Left lung (tissue), 4 donors: ENCODE measurements at regions not wholly inside any gene's neighbourhood (a gene's known extent, or its start where the extent isn't known, plus 50 kb on each side); places are given as distances from the start of the nearest gene placed in this dataset.

Source experiments
- ATAC-seq: fragments of 200-7000 bp; cut with Tn5 transposase; one replicate; pipeline ENCODE4 v1.9.1; 2020; ENCODE audit warnings: moderate library complexity
- DNase-seq, 4 donors: peaks; one replicate each; pipeline ENCODE4 v3.0.0-alpha.2; 2013 to 2020
- H3K27ac ChIP-seq, 2 donors: fragments of 200-600 bp; sonication (generic) in 1 of 2; one replicate each; pipeline versions ENCODE4 v1.5.0 to v1.8.0; 2020 to 2021
- H3K27me3 ChIP-seq, 2 donors: fragments of 200-600 bp; sonication (generic) in 1 of 2; one replicate each; pipeline versions ENCODE4 v1.5.0 to v1.8.0; 2020 to 2021
- H3K36me3 ChIP-seq, 2 donors: fragments of 200-600 bp; sonication (generic) in 1 of 2; one replicate each; pipeline versions ENCODE4 v1.5.0 to v1.8.0; 2020 to 2021
- H3K4me1 ChIP-seq, 2 donors: fragments of 200-600 bp; one replicate each; pipeline ENCODE4 v1.8.0; 2021
- H3K4me3 ChIP-seq, 2 donors: fragments of 200-600 bp; sonication (generic) in 1 of 2; one replicate each; pipeline versions ENCODE4 v1.5.0 to v1.8.0; 2020 to 2021; ENCODE audit warnings: mild to moderate bottlenecking in 1 of 2
- H3K9me3 ChIP-seq, 2 donors: fragments of 200-600 bp; sonication (generic) in 1 of 2; one replicate each; pipeline versions ENCODE4 v1.5.0 to v1.8.0; 2020 to 2021
- intact Hi-C, 2 donors: fragments of 100-400 bp; cut with DNase I; formaldehyde crosslinking; loops; one replicate each; pipeline versions ENCODE4 v1.11.2 to v1.14.2; 2022
- TF ChIP-seq, protein P1 (sequence below), 2 donors: fragments of 200-600 bp; sonication (generic) in 1 of 2; IDR thresholded peaks; one replicate each; pipeline versions ENCODE4 v1.5.0 to v1.8.0; 2021; ENCODE audit warnings: antibody characterized with exemption in 2 of 2
- donor health status: DM: no; HTN: yes; CAD: no.
- donor health status: DM: no; HTN: no; CAD: no.

DNA sequence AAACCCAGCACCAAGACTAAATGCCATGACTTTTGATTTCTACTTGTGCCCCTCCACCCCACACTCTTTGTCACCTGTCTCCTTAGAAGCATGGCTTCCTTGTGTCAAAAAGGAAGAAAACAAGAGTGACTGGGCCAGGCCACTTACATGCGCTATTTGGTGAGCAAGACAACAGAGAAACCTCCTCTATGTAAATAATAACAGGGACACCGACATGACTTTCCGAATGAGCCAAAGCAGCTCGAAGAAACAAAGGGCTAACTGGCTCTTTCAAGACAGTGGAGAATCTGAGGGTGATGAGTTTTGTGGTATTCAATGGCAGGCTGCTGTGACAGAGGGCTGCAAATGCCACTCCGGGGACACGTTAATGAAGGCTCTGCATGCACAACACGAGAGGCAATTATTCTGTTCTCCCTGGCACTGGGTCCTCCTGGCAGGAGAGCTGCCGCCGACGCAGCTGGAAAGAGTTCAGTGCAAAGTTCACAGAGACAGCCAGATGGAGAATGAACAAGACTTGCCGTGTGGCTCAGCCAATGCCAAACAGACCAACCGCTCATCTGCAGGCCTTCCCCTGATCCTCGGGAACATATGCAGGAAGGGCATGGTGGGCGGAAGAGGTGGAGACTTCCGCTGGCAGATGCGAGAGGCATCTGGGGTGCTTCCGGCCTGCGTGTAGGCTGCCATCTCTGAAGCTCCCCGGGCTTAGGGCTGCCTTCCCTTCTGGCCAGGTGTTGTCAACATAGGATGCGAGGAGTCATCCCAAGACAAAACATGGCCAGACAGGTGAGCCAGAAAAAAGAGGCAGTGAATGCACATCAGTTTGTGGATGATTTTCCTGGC, 59.1 kb upstream of the SMNDC1 start:
- Histone ChIP-seq H3K4me1 (no peaks in the 10 kb centered on the region), H3K9me3 (no peaks in the 10 kb centered on the region), H3K27me3 (no peaks in the 10 kb centered on the region), H3K27ac (no peak overlapping the region), H3K36me3 (no peaks in the 10 kb centered on the region), H3K4me3 (no peak overlapping the region)
- intact Hi-C loops = no loop called here
- ATAC-seq (no peak), DNase-seq (no peak)
- TF ChIP-seq, protein P1, sequence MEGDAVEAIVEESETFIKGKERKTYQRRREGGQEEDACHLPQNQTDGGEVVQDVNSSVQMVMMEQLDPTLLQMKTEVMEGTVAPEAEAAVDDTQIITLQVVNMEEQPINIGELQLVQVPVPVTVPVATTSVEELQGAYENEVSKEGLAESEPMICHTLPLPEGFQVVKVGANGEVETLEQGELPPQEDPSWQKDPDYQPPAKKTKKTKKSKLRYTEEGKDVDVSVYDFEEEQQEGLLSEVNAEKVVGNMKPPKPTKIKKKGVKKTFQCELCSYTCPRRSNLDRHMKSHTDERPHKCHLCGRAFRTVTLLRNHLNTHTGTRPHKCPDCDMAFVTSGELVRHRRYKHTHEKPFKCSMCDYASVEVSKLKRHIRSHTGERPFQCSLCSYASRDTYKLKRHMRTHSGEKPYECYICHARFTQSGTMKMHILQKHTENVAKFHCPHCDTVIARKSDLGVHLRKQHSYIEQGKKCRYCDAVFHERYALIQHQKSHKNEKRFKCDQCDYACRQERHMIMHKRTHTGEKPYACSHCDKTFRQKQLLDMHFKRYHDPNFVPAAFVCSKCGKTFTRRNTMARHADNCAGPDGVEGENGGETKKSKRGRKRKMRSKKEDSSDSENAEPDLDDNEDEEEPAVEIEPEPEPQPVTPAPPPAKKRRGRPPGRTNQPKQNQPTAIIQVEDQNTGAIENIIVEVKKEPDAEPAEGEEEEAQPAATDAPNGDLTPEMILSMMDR (IDR thresholded peaks at IDR 0.05) = no peak

DNA sequence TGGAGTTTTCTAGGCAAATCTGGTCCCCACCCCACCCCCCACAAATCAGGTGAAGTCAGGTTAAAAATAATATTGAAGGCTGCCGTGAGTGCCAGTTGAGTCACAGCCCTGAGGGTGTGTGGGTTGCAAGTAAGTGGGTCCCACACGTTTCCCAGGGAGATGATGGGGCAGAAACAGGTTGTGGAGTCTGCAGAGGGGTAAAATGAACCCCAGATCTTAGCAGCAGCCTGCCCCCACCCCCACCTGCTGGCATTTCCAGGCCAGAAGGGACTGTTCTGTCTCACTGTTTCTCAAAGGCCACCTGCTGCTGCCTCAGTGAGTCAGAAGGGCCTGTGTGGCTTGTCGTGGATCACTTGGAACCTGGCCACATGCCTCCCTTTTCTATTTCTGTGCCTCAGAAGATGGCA, 59.8 kb upstream of the SMNDC1 start:
- no peak for ATAC-seq
- Histone ChIP-seq H3K27me3 (no peaks in the 10 kb centered on the region), H3K4me3 (no peak overlapping the region), H3K9me3 (no peaks in the 10 kb centered on the region), H3K4me1 (no peaks in the 10 kb centered on the region), H3K27ac (no peak overlapping the region), H3K36me3 (no peaks in the 10 kb centered on the region)
- intact Hi-C loops = no loop called here
- DNase-seq = no peak
- TF ChIP-seq, protein P1 (IDR thresholded peaks at IDR 0.05) = no peak

DNA sequence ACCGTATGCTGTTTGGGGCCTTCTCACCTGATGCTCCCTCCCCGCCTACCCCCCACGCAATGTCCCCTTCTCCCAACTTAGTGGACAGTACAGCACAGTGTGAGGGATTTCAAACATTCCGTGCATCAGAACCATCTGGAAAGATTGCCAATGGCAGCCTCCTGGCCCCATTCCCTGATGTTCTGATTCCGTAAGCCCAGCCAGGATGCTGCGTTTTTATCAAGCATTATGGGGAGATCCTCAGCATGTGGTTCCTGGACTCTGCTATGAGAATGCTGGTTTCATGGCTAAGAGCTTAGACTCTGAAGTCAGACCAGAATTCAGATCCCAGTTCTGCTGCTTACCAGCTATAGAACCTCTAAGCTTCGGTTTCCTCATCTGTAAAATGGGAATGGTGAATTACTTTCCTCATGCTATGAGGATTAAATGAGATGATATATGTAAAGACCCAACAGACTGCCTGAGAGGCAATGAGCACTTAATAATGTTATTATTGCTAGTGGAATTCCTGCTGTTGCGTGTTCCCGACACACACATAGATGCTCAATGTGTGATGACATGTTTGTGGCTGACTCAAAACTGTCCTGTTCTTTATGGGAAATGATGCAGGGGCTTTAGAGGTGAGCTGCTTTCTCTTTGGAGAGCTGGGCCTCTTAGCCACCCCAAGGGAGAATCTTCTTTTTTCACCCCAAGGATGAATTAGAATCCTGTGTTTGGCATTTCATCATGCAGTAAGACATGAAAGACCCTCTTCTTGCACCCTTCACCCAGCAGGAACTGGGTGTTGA, 60.8 kb upstream of the SMNDC1 start:
- DNase-seq = no peak
- TF ChIP-seq, protein P1 (IDR thresholded peaks at IDR 0.05) = no peak
- Histone ChIP-seq H3K27me3 (no peaks in the 10 kb centered on the region), H3K4me1 (no peaks in the 10 kb centered on the region), H3K27ac (no peak overlapping the region), H3K4me3 (no peak overlapping the region), H3K36me3 (no peaks in the 10 kb centered on the region), H3K9me3 (no peaks in the 10 kb centered on the region)
- no peak for ATAC-seq
- intact Hi-C loops = no loop called here

DNA sequence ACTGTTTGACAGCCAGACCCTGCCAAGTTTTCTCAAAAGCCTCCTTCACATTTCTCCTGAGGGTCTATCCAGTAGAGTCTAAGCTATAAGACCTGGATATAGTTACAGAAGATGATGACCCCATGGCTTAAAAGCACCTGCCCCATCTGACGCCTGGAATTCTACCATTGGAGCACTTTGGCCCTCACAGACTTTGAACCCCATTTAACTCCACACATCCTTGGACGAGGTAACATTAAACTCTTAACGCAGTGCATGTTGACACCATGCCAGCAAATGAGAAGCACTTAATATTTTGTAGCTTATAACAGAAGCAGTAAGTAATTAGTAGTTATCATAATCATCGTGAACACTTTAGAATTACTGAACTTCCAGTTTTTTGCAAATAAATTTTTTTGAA, 61.9 kb upstream of the SMNDC1 start:
- TF ChIP-seq, protein P1 (IDR thresholded peaks at IDR 0.05) = no peak
- intact Hi-C loops = no loop called here
- H3K27ac ChIP-seq = no peak overlapping the region
- DNase-seq (no peak), ATAC-seq (no peak)
- H3K4me1 ChIP-seq = no peaks in the 10 kb centered on the region
- no peaks in the 10 kb centered on the region for H3K9me3 ChIP-seq
- no peaks in the 10 kb centered on the region for H3K36me3 ChIP-seq
- no peaks in the 10 kb centered on the region for H3K27me3 ChIP-seq
- no peak overlapping the region for H3K4me3 ChIP-seq

DNA sequence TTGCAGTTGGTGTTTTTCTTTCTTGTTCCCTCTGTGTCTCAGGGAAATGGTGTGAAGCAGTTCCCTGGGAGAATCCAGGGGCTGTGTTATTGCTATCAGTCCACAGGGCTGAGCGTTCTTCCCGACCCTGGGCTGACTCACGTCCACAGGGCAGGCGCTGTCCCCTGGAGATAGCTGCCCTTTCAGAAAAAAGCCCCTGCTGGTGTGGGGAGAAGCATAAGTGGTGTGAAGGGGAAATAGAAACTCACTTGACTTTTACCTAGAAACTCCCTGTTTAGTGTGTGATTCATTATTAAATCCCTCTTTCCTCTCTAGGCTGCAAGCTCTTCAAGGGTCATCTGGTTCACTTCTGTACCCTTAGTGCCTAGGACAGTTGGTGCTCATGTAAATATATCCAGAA, 63.3 kb upstream of the SMNDC1 start:
- intact Hi-C loops = no loop called here
- H3K27me3 ChIP-seq = no peaks in the 10 kb centered on the region
- H3K36me3 ChIP-seq = no peaks in the 10 kb centered on the region
- no peak overlapping the region for H3K27ac ChIP-seq
- peak; percentile 25 for ATAC-seq
- DNase-seq = no peak
- H3K4me3 ChIP-seq = no peak overlapping the region
- TF ChIP-seq, protein P1 (IDR thresholded peaks at IDR 0.05) = no peak
- no peaks in the 10 kb centered on the region for H3K9me3 ChIP-seq
- no peaks in the 10 kb centered on the region for H3K4me1 ChIP-seq
